ENCODE measurements at regions not wholly inside any gene's neighbourhood (a gene's known extent, or its start where the extent isn't known, plus 50 kb on each side); places are given as distances from the start of the nearest gene placed in this dataset.

- TF ChIP-seq EZH2 (IDR thresholded peaks at IDR 0.05; ENCODE audit: insufficient read depth, poor library complexity, severe bottlenecking) (no peak), EZH2phosphoT487 (IDR thresholded peaks at IDR 0.05; ENCODE audit: insufficient read depth, low read depth) (no peak)
These were observed 475.5 kb upstream of the NEGR1 start for GRCh38 chr1:72757843-72758242.
